SK-N-SH (cell line): ENCODE measurements at regions not wholly inside any gene's neighbourhood (a gene's known extent, or its start where the extent isn't known, plus 50 kb on each side); places are given as distances from the start of the nearest gene placed in this dataset.

Experiments used
- CTCF ChIA-PET: fragments of 300-600, 350-600 bp; formaldehyde crosslinking; extraction: SDS; loops from one replicate; lab custom pipeline; 2021; lab: Yijun Ruan, JAX
- POLR2A ChIA-PET: fragments of 350-600 bp; sonication (Branson Sonifier 250); formaldehyde crosslinking; extraction: SDS; loops from one replicate; lab custom pipeline; 2020; ENCODE audit warnings: antibody characterized with exemption, inconsistent platforms; lab: Yijun Ruan, JAX
- DNase-seq: peaks from one replicate; pipeline ENCODE4 v3.0.0; 2012
- H2AFZ ChIP-seq: fragments of 200-600 bp; sonication (generic); 2 replicates; pipeline ENCODE4 v1.8.1; 2016; ENCODE audit warnings: antibody characterized with exemption, mild to moderate bottlenecking, low read depth
- H3F3A ChIP-seq: fragments of 200-600 bp; sonication (generic); replicated peaks from 2 replicates; pipeline ENCODE3; 2016; ENCODE audit warnings: antibody characterized with exemption, mild to moderate bottlenecking; ENCODE audit not compliant: insufficient read depth
- H3K27ac ChIP-seq, 2 experiments: fragments of 200-500 bp in 1 of 2; fragments of 200-600 bp in 1 of 2; sonication (Bioruptor generic) in 1 of 2; sonication (generic), shearing (Covaris generic) in 1 of 2; 2 replicates each; pipeline versions ENCODE4 v1.5.1 to v1.6.1; 2014 to 2016; ENCODE audit warnings: low read depth in 2 of 2, inconsistent platforms in 1 of 2, low read length in 1 of 2, mild to moderate bottlenecking in 1 of 2, mixed read lengths in 1 of 2
- H3K27me3 ChIP-seq: fragments of 200-600 bp; sonication (generic), shearing (Covaris generic); 2 replicates; pipeline ENCODE4 v1.6.1; 2016; ENCODE audit warnings: mixed run types; ENCODE audit not compliant: insufficient read depth
- H3K36me3 ChIP-seq, 2 experiments: fragments of 200-500 bp in 1 of 2; fragments of 200-600 bp in 1 of 2; sonication (Bioruptor generic) in 1 of 2; sonication (generic) in 1 of 2; replicated peaks in 1 of 2; 2 replicates each; pipeline versions ENCODE3 to v1.5.1; 2014 to 2016; ENCODE audit warnings: low read length in 1 of 2, mild to moderate bottlenecking in 1 of 2; ENCODE audit not compliant: insufficient read depth in 2 of 2, control insufficient read depth in 1 of 2
- H3K4me1 ChIP-seq, 2 experiments: fragments of 200-500 bp in 1 of 2; fragments of 200-600 bp in 1 of 2; sonication (Bioruptor generic) in 1 of 2; sonication (generic), shearing (Covaris generic) in 1 of 2; 2 replicates each; pipeline versions ENCODE4 v1.5.1 to v1.6.1; 2014 to 2016; ENCODE audit warnings: low read depth in 1 of 2, low read length in 1 of 2, mixed run types in 1 of 2; ENCODE audit not compliant: insufficient read depth in 2 of 2, control insufficient read depth in 1 of 2
- H3K4me2 ChIP-seq: fragments of 200-600 bp; sonication (generic), shearing (Covaris generic); 2 replicates; pipeline ENCODE4 v1.6.1; 2017; ENCODE audit warnings: mixed run types
- H3K4me3 ChIP-seq, 2 experiments: fragments of 200-500 bp in 1 of 2; fragments of 200-600 bp in 1 of 2; sonication (Bioruptor generic) in 1 of 2; sonication (generic), shearing (Covaris generic) in 1 of 2; 2 replicates each; pipeline versions ENCODE4 v1.5.1 to v1.8.1; 2014 to 2016; ENCODE audit warnings: low read depth in 2 of 2, inconsistent platforms in 1 of 2, low read length in 1 of 2, mild to moderate bottlenecking in 1 of 2, mixed read lengths in 1 of 2, moderate library complexity in 1 of 2
- H3K79me2 ChIP-seq: fragments of 200-600 bp; sonication (generic); 2 replicates; pipeline ENCODE4 v1.8.1; 2017; ENCODE audit warnings: mild to moderate bottlenecking; ENCODE audit not compliant: insufficient read depth
- H3K9ac ChIP-seq: fragments of 200-600 bp; sonication (generic); 2 replicates; pipeline ENCODE4 v1.6.1; 2017; ENCODE audit warnings: mixed run types
- H3K9me2 ChIP-seq: fragments of 200-600 bp; sonication (generic); 2 replicates; pipeline ENCODE4 v1.6.1; 2017; ENCODE audit warnings: mixed run types
- H3K9me3 ChIP-seq: fragments of 200-600 bp; sonication (generic); 2 replicates; pipeline ENCODE4 v1.6.1; 2017; ENCODE audit warnings: mixed run types, mild to moderate bottlenecking, moderate library complexity
- H4K20me1 ChIP-seq: fragments of 200-600 bp; sonication (generic); 2 replicates; pipeline ENCODE4 v1.6.1; 2017; ENCODE audit warnings: mild to moderate bottlenecking, mixed run types; ENCODE audit not compliant: insufficient read depth
- CHD2 ChIP-seq: fragments of 150-350 bp; IDR thresholded peaks from 2 replicates; pipeline ENCODE4 v1.6.1; 2018; ENCODE audit warnings: low read length; ENCODE audit not compliant: partially characterized antibody
- ELF1 ChIP-seq: IDR thresholded peaks from 2 replicates; pipeline ENCODE4 v1.4.0; 2012
- EZH2phosphoT487 ChIP-seq: fragments of 200-600 bp; sonication (generic); IDR thresholded peaks from 2 replicates; pipeline ENCODE4 v1.6.1; 2017; ENCODE audit warnings: low read depth, mixed run types, mild to moderate bottlenecking, antibody characterized with exemption, moderate library complexity, borderline replicate concordance
- GABPA ChIP-seq: IDR thresholded peaks from 2 replicates; pipeline ENCODE4 v1.4.0; 2012; ENCODE audit warnings: low read depth, mild to moderate bottlenecking
- GATA2 ChIP-seq: sonication (generic); formaldehyde crosslinking; IDR thresholded peaks from 2 replicates; pipeline ENCODE4 v1.5.0; 2020; ENCODE audit warnings: mild to moderate bottlenecking, missing genetic modification reagents
- JUND ChIP-seq: IDR thresholded peaks from 2 replicates; pipeline ENCODE4 v1.4.0; 2012
- MEF2A ChIP-seq: IDR thresholded peaks from 2 replicates; pipeline ENCODE4 v1.4.0; 2012; ENCODE audit warnings: low read depth, borderline replicate concordance
- MXI1 ChIP-seq: IDR thresholded peaks from 2 replicates; pipeline ENCODE4 v1.6.1; 2012; ENCODE audit warnings: mild to moderate bottlenecking, low read depth, low read length, improper control_type of control experiment
- POLR2AphosphoS5 ChIP-seq: IDR thresholded peaks from 2 replicates; pipeline ENCODE4 v1.6.1; 2012; ENCODE audit warnings: low read depth, low read length
- RAD21 ChIP-seq: IDR thresholded peaks from 2 replicates; pipeline ENCODE4 v1.6.1; 2012; ENCODE audit warnings: mild to moderate bottlenecking, low read length
- RFX5 ChIP-seq: IDR thresholded peaks from 2 replicates; pipeline ENCODE4 v1.6.1; 2012; ENCODE audit warnings: mild to moderate bottlenecking, improper control_type of control experiment, low read length
- SIN3A ChIP-seq: IDR thresholded peaks from 2 replicates; pipeline ENCODE4 v1.6.1; 2012; ENCODE audit warnings: low read depth, mild to moderate bottlenecking, low read length, moderate library complexity, borderline replicate concordance
- SMC3 ChIP-seq: IDR thresholded peaks from 2 replicates; pipeline ENCODE4 v1.6.1; 2012; ENCODE audit warnings: low read depth, low read length, improper control_type of control experiment
- TEAD4 ChIP-seq: IDR thresholded peaks from 2 replicates; pipeline ENCODE4 v1.4.0; 2012; ENCODE audit warnings: mild to moderate bottlenecking, borderline replicate concordance; ENCODE audit not compliant: insufficient read depth
- WGBS: methylation state at CpG from one replicate; pipeline ENCODE4 v1.1.6; 2017; ENCODE audit warnings: low lambda C conversion rate; 5-methylcytosine and 5-hydroxymethylcytosine counted together
- TF ChIP-seq, protein P1 (sequence below): fragments of 200-600 bp; sonication (generic); IDR thresholded peaks from 2 replicates; pipeline ENCODE4 v1.6.1; 2017; ENCODE audit warnings: antibody characterized with exemption, mild to moderate bottlenecking, moderate library complexity
- TF ChIP-seq, protein P2 (sequence below): IDR thresholded peaks from 2 replicates; pipeline ENCODE4; 2012
- TF ChIP-seq, protein P3 (sequence below): IDR thresholded peaks from 2 replicates; pipeline ENCODE4 v1.4.0; 2012; ENCODE audit warnings: low read depth
- TF ChIP-seq, protein P4 (sequence below): IDR thresholded peaks from 2 replicates; pipeline ENCODE4 v1.4.0; 2012; ENCODE audit warnings: low read depth, borderline replicate concordance

DNA sequence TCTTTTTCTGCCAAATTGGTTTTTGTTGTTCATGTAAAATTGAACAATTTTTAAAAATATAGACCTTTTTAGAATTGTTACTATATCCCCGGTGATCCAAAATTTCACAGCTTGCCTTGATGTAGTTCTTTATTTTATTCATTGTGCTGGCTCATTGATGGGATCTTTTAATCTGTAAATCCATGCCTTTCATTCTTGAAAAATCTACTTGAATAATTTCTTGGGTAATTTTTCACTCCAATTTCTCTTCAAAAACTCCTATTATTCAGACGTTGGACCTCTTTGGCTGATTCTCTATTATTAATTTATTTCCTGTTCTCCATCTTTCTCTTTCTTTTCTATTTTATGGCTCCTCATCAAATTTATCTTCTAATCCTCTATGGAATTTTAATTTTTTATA, 476.1 kb upstream of the CITED2 start:
- no peak for TF ChIP-seq GATA2 (CRISPR knock-in tag)
- TF ChIP-seq, protein P1, sequence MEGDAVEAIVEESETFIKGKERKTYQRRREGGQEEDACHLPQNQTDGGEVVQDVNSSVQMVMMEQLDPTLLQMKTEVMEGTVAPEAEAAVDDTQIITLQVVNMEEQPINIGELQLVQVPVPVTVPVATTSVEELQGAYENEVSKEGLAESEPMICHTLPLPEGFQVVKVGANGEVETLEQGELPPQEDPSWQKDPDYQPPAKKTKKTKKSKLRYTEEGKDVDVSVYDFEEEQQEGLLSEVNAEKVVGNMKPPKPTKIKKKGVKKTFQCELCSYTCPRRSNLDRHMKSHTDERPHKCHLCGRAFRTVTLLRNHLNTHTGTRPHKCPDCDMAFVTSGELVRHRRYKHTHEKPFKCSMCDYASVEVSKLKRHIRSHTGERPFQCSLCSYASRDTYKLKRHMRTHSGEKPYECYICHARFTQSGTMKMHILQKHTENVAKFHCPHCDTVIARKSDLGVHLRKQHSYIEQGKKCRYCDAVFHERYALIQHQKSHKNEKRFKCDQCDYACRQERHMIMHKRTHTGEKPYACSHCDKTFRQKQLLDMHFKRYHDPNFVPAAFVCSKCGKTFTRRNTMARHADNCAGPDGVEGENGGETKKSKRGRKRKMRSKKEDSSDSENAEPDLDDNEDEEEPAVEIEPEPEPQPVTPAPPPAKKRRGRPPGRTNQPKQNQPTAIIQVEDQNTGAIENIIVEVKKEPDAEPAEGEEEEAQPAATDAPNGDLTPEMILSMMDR: no peak
- TF ChIP-seq, protein P2, sequence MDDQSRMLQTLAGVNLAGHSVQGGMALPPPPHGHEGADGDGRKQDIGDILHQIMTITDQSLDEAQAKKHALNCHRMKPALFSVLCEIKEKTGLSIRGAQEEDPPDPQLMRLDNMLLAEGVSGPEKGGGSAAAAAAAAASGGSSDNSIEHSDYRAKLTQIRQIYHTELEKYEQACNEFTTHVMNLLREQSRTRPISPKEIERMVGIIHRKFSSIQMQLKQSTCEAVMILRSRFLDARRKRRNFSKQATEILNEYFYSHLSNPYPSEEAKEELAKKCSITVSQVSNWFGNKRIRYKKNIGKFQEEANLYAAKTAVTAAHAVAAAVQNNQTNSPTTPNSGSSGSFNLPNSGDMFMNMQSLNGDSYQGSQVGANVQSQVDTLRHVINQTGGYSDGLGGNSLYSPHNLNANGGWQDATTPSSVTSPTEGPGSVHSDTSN: no peak
- TF ChIP-seq EZH2phosphoT487: no peak
- no peak for TF ChIP-seq JUND
- TF ChIP-seq SMC3: no peak
- TF ChIP-seq, all 33 proteins: peak for 0
- peaks cover 11% of the 10 kb centered on the region for H3K9me3 ChIP-seq
- H3K9ac ChIP-seq: no peak overlapping the region
- no peak overlapping the region for H3K4me3 ChIP-seq
- H3F3A ChIP-seq: no peaks in the 10 kb centered on the region
- POLR2A ChIA-PET: no interaction called here
- H4K20me1 ChIP-seq: no peaks in the 10 kb centered on the region
- H2AFZ ChIP-seq: no peak overlapping the region
- WGBS: 94% methylated on average over 2 of the region's 2 CpGs
- no peaks in the 10 kb centered on the region for H3K79me2 ChIP-seq
- H3K9me2 ChIP-seq: no peaks in the 10 kb centered on the region
- H3K27ac ChIP-seq: no peak overlapping the region
- no peaks in the 10 kb centered on the region for H3K27me3 ChIP-seq
- no peaks in the 10 kb centered on the region for H3K36me3 ChIP-seq
- no peak overlapping the region for H3K4me2 ChIP-seq
- H3K4me1 ChIP-seq: no peaks in the 10 kb centered on the region; a peak in 1 of 4 replicates
- CTCF ChIA-PET: interaction anchor here (0.8 kb wide), 1 partner anchor 15 kb away, joined by 3 read pairs; no protein-coding TSS in a partner anchor
- DNase-seq: no peak

DNA sequence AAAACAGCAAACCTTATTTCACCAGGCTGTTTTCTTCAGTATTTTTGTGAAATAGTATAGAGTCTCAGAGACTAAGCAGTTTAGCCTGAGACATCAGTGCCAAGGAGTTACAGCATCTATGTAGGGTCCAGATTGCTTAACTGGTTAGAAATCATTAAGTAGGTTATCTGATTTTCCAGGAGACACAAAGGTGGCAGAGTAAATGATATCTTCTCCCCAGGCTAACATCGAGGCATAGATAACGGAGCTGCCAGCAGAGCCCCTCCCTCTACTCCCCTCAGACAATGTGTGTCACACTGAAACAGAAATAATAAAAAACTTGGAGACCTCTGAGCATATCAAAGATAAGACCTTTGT, 473.0 kb upstream of the CITED2 start:
- WGBS: 9% methylated on average over 2 of the region's 2 CpGs
- CTCF ChIA-PET: no interaction called here

More for the DNA sequence above, 473.0 kb upstream of the CITED2 start:
- H3K9ac ChIP-seq: no peak overlapping the region
- TF ChIP-seq POLR2AphosphoS5 (no peak), ELF1 (no peak), MXI1 (no peak), RAD21 (no peak), SIN3A (no peak), JUND (no peak), TEAD4 (no peak), RFX5 (no peak), CHD2 (no peak), SMC3 (no peak), MEF2A (no peak), GATA2 (CRISPR knock-in tag) (no peak), GABPA (no peak)
- TF ChIP-seq, protein P3, sequence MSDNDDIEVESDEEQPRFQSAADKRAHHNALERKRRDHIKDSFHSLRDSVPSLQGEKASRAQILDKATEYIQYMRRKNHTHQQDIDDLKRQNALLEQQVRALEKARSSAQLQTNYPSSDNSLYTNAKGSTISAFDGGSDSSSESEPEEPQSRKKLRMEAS: no peak
- TF ChIP-seq, protein P2: no peak
- TF ChIP-seq, protein P4, sequence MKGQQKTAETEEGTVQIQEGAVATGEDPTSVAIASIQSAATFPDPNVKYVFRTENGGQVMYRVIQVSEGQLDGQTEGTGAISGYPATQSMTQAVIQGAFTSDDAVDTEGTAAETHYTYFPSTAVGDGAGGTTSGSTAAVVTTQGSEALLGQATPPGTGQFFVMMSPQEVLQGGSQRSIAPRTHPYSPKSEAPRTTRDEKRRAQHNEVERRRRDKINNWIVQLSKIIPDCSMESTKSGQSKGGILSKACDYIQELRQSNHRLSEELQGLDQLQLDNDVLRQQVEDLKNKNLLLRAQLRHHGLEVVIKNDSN: no peak
- no peak overlapping the region for H3K4me2 ChIP-seq
- POLR2A ChIA-PET: no interaction called here
- H3K27ac ChIP-seq: no peak overlapping the region
- H3K9me2 ChIP-seq: no peaks in the 10 kb centered on the region
- H3K79me2 ChIP-seq: no peaks in the 10 kb centered on the region
- peaks cover 11% of the 10 kb centered on the region for H3K9me3 ChIP-seq
- H3K36me3 ChIP-seq: no peaks in the 10 kb centered on the region
- peak; percentile 9 for DNase-seq
- H3K27me3 ChIP-seq: no peaks in the 10 kb centered on the region
- no peaks in the 10 kb centered on the region for H3F3A ChIP-seq
- H2AFZ ChIP-seq: no peak overlapping the region
- no peak overlapping the region for H3K4me3 ChIP-seq
- no peaks in the 10 kb centered on the region for H3K4me1 ChIP-seq
- H4K20me1 ChIP-seq: no peaks in the 10 kb centered on the region
